GM12872 (cell line): ENCODE measurements at regions not wholly inside any gene's neighbourhood (a gene's known extent, or its start where the extent isn't known, plus 50 kb on each side); places are given as distances from the start of the nearest gene placed in this dataset.

Source experiments
- TF ChIP-seq, protein P1 (sequence below): IDR thresholded peaks from 3 replicates; pipeline ENCODE4 v1.5.1; 2011; ENCODE audit warnings: low read depth, mild to moderate bottlenecking, low read length, moderate library complexity; ENCODE audit not compliant: insufficient read depth

GRCh38 chr4:19227701-19228100 lies 1024.0 kb upstream of the SLIT2 start:
- TF ChIP-seq, protein P1, sequence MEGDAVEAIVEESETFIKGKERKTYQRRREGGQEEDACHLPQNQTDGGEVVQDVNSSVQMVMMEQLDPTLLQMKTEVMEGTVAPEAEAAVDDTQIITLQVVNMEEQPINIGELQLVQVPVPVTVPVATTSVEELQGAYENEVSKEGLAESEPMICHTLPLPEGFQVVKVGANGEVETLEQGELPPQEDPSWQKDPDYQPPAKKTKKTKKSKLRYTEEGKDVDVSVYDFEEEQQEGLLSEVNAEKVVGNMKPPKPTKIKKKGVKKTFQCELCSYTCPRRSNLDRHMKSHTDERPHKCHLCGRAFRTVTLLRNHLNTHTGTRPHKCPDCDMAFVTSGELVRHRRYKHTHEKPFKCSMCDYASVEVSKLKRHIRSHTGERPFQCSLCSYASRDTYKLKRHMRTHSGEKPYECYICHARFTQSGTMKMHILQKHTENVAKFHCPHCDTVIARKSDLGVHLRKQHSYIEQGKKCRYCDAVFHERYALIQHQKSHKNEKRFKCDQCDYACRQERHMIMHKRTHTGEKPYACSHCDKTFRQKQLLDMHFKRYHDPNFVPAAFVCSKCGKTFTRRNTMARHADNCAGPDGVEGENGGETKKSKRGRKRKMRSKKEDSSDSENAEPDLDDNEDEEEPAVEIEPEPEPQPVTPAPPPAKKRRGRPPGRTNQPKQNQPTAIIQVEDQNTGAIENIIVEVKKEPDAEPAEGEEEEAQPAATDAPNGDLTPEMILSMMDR, result no peak

DNA sequence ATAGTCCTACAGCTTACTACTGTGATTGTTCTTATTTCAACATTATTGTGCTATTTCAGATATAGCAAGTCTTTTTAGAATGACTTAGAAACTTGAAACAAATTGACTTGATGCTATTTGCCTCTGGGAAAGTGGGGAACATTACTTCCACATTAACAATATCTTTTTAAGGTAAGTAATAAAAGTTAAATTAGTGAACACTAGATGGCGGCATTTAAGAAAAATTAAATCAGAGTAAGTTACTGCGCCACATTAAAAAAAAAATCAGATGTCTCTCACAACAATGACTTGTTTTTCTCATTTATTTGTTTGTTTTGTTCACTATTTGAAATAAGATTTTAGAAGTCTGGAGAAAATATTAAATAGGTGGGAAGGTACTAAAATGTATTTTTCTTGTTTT lies 1026.9 kb upstream of the SLIT2 start:
- TF ChIP-seq, protein P1, result 0 out of 3 replicates have a peak, but pooled peaks have one; percentile 0

DNA sequence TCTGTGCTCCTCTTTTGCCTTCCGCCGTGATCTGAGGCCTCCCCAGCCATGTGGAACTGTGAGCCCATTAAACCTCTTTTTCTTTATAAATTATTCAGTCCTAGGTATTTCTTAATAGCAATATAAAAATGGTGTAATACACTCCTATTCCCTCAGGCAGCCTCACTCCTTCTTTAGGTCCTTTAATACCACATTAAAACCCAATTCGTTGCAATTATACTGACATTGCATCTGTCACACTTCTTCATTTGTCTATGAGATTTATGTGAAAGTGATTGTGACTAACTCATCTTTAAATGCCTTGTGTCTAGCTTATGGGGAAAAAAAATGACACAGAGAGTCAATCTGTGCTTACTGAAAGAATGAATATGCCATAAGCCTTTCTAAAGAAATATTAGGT lies 1035.2 kb upstream of the SLIT2 start:
- TF ChIP-seq, protein P1, result no peak

GRCh38 chr4:19214591-19215186 lies 1037.0 kb upstream of the SLIT2 start:
- TF ChIP-seq, protein P1, result no peak

DNA sequence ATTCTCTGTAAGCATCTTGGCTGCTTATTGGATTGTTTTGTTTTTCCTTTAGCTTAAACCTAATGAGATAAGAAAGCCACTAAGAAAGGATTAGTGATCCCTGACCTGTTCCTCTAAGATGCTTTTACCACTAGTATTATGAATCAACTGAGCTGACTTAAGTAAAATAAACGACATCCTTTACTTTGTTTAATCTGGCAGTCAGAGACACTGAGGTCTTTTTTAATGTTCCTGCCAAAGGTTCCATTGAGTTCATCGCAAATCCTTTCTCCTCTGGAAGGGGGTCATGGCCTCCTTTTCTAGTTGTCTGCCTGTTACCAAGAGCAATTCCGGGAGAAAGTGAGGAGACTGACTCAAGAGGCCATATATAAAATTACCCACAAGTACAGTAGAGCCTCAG lies 1038.3 kb upstream of the SLIT2 start:
- TF ChIP-seq, protein P1, result no peak

DNA sequence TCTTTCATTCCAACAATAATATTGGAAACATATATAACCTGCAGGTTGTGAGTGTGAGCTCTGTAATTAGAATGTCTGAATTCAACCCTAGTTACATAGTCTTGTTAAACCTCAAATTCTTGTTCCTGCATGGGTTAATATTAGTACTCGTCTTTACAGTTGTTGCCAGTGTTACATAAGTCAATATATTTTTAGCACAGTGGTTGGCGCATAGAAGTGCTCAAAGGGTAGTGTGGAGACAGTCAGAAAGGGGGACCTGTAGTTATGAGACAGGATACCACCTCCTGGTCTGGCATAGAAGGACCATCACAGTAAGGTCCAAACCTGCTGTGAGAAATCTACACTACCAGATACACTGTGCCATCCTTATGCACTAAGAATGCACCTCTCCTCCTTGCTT lies 1045.9 kb upstream of the SLIT2 start:
- TF ChIP-seq, protein P1, result no peak

DNA sequence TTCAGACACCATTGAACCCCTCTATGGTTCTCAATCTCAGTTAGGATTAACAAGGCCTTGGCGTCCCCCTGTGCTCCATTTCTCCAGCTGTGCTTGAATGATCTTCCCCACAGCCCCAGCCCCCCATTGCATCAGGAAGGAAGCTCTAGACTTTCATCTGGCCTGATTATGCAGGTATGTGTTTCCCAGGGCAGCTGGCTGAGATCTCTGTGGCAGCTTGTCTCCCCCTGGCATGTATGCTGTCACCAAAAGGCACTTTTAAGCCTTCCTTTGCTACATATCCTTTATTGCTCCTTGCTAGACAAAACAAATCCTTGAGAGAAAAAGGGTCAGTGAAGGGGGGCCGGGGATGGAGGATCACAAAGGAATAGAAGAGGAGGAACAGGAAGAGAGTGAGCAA lies 1056.0 kb upstream of the SLIT2 start:
- TF ChIP-seq, protein P1, result no peak

DNA sequence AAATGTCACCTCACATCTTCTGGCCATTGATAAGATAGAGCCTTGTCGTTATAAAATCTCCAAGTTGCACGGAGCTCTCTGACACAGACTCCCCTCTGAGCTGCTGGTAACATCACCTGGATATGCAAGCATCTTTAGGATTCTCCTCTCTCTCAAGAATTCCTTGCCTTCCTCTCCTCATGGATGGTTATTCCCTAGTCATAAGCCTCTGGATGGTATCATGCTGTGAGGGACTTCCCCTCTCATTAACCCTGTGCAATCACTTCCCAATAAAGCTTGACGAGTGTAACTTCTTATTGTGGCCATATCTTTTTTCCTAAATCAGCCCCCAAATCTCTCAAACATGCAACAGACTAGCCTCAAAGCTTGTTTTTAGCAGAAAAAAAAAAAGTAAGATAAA lies 1057.0 kb upstream of the SLIT2 start:
- TF ChIP-seq, protein P1, result no peak
